ENCODE measurements at regions not wholly inside any gene's neighbourhood (a gene's known extent, or its start where the extent isn't known, plus 50 kb on each side); places are given as distances from the start of the nearest gene placed in this dataset.

- DNase-seq (ENCODE audit: extremely low read depth, low read depth): no peak
These were observed 319.7 kb downstream of the PCDH18 start for GRCh38 chr4:137212601-137213000.

- DNase-seq (ENCODE audit: extremely low read depth, low read depth): no peak
These were observed 323.1 kb downstream of the PCDH18 start for GRCh38 chr4:137209240-137209639.

GRCh38 chr4:137206781-137207180 is 325.5 kb downstream of the PCDH18 start:
- DNase-seq (ENCODE audit: extremely low read depth, low read depth): no peak

- DNase-seq (ENCODE audit: extremely low read depth, low read depth): no peak
These were observed 328.7 kb downstream of the PCDH18 start for GRCh38 chr4:137203601-137204000.

- DNase-seq (ENCODE audit: extremely low read depth, low read depth): no peak
These were observed 332.0 kb downstream of the PCDH18 start for GRCh38 chr4:137200322-137200721.

- no peak for DNase-seq (ENCODE audit: extremely low read depth, low read depth)
These were observed 333.5 kb downstream of the PCDH18 start for GRCh38 chr4:137198791-137199190.

- no peak for DNase-seq (ENCODE audit: extremely low read depth, low read depth)
These were observed 337.6 kb downstream of the PCDH18 start for GRCh38 chr4:137194670-137195069.

GRCh38 chr4:137193564-137193963 is 338.7 kb downstream of the PCDH18 start:
- no peak for DNase-seq (ENCODE audit: extremely low read depth, low read depth)

GRCh38 chr4:137181293-137181899 is 350.9 kb downstream of the PCDH18 start:
- DNase-seq (ENCODE audit: extremely low read depth, low read depth): no peak

- no peak for DNase-seq (ENCODE audit: extremely low read depth, low read depth)
These were observed 351.9 kb downstream of the PCDH18 start for GRCh38 chr4:137180349-137180748.

GRCh38 chr4:137156807-137157206 is 375.5 kb downstream of the PCDH18 start:
- no peak for DNase-seq (ENCODE audit: extremely low read depth, low read depth)

GRCh38 chr4:137156054-137156453 is 376.2 kb downstream of the PCDH18 start:
- DNase-seq (ENCODE audit: extremely low read depth, low read depth): no peak

GRCh38 chr4:137131201-137131600 is 401.1 kb downstream of the PCDH18 start:
- no peak for DNase-seq (ENCODE audit: extremely low read depth, low read depth)

GRCh38 chr4:137129845-137130244 is 402.4 kb downstream of the PCDH18 start:
- no peak for DNase-seq (ENCODE audit: extremely low read depth, low read depth)

GRCh38 chr4:137129441-137129840 is 402.9 kb downstream of the PCDH18 start:
- no peak for DNase-seq (ENCODE audit: extremely low read depth, low read depth)

- peak; percentile 36 for DNase-seq (ENCODE audit: extremely low read depth, low read depth)
These were observed 407.3 kb downstream of the PCDH18 start for GRCh38 chr4:137125011-137125410.

- DNase-seq (ENCODE audit: extremely low read depth, low read depth): peak; percentile 64
These were observed 407.9 kb downstream of the PCDH18 start for GRCh38 chr4:137124278-137124932.

GRCh38 chr4:137122876-137123275 is 409.4 kb downstream of the PCDH18 start:
- no peak for DNase-seq (ENCODE audit: extremely low read depth, low read depth)

- no peak for DNase-seq (ENCODE audit: extremely low read depth, low read depth)
These were observed 416.1 kb downstream of the PCDH18 start for GRCh38 chr4:137116144-137116543.

GRCh38 chr4:137106733-137107132 is 425.6 kb downstream of the PCDH18 start:
- DNase-seq (ENCODE audit: extremely low read depth, low read depth): no peak

- DNase-seq (ENCODE audit: extremely low read depth, low read depth): no peak
These were observed 426.0 kb downstream of the PCDH18 start for GRCh38 chr4:137106287-137106686.

- DNase-seq (ENCODE audit: extremely low read depth, low read depth): no peak
These were observed 441.3 kb downstream of the PCDH18 start for GRCh38 chr4:137090951-137091350.

All from NCI-H460 (cell line).